IPS DF 4.7 (cell line): ENCODE measurements at regions not wholly inside any gene's neighbourhood (a gene's known extent, or its start where the extent isn't known, plus 50 kb on each side); places are given as distances from the start of the nearest gene placed in this dataset.

Experiments used
- DNase-seq: peaks from one replicate; pipeline ENCODE4 v3.0.0-alpha.2; 2013; ENCODE audit warnings: low spot score; ENCODE audit errors: extremely low read depth

DNA sequence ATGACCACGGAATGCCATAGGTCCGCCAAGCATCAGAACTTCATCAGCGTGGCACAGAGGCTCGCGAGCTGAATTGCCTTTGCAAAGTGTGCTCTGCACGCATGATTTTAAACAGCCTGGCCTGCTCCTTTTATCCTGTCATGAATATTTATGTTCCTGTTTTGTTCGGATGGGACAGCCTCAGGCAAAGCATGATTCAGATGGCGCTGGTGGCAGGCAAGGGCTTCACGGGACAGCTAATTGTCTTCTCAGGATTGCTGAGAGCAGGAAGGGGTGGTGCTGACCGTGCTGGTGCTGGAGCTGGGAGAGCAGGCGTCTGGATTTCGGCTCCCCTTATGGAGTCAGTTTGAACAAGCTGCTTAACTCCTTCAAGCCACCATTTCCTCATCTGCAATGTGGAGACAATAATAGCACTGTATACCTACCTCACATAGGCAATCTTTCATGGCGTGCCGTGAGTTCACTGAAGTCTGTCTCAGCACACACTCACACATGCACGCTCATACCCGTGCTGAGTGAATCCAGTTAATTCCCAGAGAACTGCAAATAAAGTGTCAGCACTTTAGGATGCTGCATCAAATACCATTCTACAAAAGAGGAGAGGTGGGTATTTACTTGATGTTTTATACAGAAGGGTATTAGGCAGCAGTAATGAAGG lies 79.7 kb upstream of the APCDD1 start:
- no peak for DNase-seq

- DNase-seq = no peak
Observed at GRCh38 chr18:10376731-10377130, 77.7 kb upstream of the APCDD1 start.

GRCh38 chr18:10377956-10378355 lies 76.5 kb upstream of the APCDD1 start:
- DNase-seq = no peak

GRCh38 chr18:10378688-10379420 lies 75.6 kb upstream of the APCDD1 start:
- no peak for DNase-seq

- DNase-seq = no peak
Observed at GRCh38 chr18:10379522-10379921, 74.9 kb upstream of the APCDD1 start.

DNA sequence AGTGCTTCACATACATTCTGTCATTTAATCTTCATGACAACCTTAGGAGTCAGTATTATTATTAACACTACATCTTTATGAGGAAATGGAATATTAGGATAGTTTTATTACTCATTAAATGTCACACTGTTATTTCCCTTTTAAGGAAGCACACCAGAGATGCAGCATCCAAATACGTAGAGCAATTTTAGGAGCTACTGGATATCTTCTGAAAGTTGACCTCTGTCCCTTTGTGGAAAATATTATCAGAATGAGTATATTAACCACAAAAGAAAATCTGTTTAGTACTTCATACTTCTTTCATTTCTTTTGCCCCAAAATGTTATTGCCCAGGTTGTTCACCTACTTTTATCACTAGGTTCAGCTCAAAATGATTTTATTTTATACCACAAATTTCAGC lies 72.9 kb upstream of the APCDD1 start:
- no peak for DNase-seq

- no peak for DNase-seq
Observed at GRCh38 chr18:10381951-10382350, 72.5 kb upstream of the APCDD1 start.

DNA sequence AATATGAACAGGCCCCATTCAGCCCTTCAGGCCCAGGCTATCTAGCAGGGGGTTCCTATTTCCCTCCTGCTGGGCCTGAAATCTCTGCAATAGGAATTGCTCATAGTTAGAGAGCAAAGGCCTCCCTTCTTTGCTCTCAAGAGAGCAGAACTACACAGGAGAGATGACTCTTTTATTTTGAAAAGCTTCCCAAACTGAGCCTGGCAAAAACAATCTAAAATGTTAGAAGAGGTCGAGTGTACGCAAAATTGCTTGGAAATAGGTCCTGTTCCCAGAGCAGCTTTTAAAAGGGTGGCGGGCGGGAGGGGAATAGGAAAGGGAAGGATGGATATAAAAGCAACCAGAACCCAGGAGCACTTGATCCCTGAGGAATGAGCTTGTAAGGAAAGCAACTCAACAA lies 68.4 kb upstream of the APCDD1 start:
- DNase-seq = no peak

GRCh38 chr18:10386956-10387355 lies 67.5 kb upstream of the APCDD1 start:
- DNase-seq = no peak

- no peak for DNase-seq
Observed at GRCh38 chr18:10387399-10387798, 67.0 kb upstream of the APCDD1 start.

DNA sequence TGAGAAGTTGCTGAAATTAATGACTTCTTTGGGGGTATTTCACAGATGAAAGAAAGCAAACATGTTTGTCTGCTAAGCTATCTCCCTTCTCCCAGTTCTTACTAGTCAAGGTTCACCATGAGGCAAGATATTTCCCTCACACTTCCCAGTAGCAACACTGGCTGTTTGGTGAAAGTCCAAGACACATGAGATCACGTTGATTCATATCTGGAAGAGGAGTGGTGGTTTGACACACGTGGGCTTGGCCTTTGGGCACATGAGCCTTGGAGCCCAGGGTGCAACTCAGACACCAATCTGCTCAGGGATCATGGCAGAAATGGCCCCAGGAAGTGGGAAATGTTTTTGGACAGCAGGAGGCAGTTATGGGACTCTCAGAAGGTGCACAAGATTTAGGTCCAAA lies 66.1 kb upstream of the APCDD1 start:
- no peak for DNase-seq

DNA sequence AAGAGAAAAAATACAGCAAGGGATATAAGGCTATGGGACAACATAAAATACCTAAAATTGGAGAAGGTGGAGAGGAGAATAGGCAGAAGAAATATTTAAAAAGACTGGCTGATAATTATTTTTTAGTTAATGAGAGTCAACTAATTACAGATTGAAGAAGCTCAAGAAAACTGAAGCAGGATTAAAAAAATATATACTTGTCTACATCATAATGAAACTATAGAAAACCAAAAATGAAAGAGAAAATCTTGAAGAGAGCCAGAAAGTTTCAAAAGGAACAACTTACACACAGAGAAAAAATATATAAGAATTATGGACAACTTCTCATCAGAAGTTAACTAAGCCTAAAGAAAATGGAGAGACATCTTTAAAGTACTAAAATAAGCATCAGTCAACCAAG lies 62.9 kb upstream of the APCDD1 start:
- DNase-seq = no peak

DNA sequence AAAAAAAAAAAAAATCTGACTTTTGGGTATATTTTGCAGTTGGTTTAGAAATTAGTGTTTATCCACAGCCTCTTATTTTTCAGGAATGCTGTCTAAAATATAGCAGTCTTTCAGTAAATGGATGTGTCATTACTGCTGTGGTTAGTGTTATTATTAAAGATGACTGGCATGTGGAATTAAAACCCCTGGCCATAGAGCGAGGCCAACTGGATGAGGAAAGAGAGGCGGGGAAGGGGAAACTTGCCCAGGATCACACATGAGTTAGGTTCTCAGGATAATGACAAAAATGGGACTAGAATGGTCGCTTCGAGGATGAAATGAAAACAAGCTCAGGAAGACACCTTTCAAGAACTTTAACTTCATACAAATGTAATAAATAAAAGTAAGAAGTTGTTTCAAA lies 57.4 kb upstream of the APCDD1 start:
- no peak for DNase-seq

- no peak for DNase-seq
Observed at GRCh38 chr18:10398571-10398970, 55.9 kb upstream of the APCDD1 start.

DNA sequence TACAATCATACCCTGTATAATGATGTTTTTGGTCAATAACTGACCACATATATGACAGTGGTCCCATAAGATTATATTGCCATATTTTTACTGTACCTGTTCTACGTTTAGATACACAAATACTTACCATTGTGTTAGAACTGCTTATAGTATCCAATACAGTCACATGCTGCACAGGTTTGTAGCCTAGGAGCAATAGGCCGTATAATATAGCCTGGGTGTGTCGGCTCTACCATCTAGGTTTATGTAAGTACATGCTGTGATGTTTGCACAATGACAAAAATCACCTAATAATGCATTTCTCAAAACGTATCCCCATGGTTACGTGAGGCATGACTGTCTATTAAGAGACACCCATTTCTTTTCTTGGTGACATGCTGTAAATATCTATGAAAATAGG lies 55.0 kb upstream of the APCDD1 start:
- no peak for DNase-seq

DNA sequence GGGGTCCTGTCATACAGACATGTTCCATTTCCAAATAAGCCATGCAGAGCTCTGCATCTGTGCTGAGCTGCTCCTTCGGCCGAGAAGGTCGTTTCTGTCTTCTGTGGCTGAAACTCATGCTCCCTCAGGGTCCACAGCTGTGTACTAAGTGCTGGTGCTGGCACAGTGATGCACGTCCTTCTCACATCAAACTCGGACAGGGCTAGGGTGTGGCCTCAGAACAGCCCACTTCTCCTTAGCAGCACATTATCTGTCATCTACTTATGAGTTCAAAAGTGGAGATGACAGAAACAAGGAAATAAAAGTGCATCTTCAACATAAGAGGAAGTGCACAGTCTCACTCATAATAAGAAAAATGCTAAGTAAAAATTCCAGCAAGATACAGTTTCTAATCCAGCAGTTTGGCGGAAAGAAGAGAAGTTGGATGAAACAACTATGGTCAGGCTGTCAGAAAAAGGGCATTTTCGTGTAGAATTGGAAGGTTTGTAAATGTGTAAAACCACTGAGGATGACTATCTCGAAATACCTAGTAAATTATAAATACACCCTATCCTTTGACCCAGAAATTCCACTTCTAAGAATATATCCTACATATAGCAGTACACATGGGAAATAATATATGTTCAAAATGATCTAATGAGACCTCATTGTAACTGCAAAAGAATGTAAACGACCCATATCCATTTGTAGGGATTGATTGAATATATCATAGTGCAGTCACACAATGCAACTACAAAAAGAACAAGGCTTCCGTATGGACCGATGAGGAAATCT lies 53.7 kb upstream of the APCDD1 start:
- no peak for DNase-seq

- DNase-seq = no peak
Observed at GRCh38 chr18:10401521-10401920, 52.9 kb upstream of the APCDD1 start.

GRCh38 chr18:10401930-10402329 lies 52.5 kb upstream of the APCDD1 start:
- no peak for DNase-seq

DNA sequence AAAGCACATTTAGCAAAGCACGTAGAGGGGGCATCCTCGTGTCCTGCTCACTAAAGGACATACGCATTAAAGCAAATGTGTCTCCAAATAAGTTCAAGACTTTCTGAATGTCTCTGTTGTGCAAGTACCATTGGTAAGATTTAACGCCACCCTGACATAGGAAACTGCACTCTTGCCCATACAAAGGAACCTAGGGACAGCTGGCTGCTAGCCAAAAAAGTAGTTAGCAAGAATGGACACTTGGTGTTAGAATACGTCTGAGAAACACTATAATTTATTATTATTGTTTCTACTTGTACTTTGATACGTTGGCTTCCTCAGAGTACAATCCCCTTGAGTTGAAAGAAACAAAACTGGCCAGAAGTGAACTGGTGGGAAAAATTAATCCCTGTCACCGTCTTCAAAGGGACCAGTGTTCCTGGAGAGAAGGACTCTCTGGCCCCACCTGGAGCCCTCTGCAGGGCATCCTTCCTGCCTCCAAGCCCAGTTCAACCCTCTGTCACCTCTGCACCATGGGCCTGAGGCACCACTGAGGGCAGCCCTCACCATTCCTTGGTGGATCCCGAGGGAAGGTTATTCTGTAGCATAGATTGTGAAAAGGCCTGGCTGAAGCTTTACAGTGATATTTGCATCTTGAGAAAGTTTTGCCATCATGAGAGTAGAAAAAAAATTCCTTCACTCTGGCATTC lies 51.4 kb upstream of the APCDD1 start:
- no peak for DNase-seq

DNA sequence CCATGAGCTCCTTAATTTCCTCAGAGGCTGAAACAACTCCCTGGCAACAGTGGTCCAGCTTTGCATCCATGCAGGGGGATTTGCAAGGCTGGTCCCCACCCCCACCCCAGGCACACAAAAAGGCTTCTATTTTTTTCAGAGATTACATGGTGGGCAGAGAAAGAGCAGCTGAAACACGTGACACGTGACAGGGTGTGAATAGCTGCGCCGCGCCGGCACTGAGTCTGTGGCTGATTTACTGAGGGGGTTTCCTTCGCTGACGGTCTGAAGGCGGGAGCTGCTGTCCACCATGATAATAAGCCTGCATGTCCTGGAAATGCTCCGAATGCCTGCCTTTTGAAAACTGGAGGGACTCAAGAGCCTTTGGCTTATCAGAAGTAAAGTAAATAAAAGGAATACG lies 50.7 kb upstream of the APCDD1 start:
- DNase-seq = no peak

GRCh38 chr18:10404168-10404567 lies 50.3 kb upstream of the APCDD1 start:
- no peak for DNase-seq
